Loucy (cell line): ENCODE measurements at regions not wholly inside any gene's neighbourhood (a gene's known extent, or its start where the extent isn't known, plus 50 kb on each side); places are given as distances from the start of the nearest gene placed in this dataset.

ENCODE experiments used
- EZH2phosphoT487 ChIP-seq: fragments of 200-600 bp; IDR thresholded peaks from 2 replicates; pipeline ENCODE4 v1.6.1; 2018; ENCODE audit warnings: antibody characterized with exemption, mild to moderate bottlenecking, moderate library complexity, borderline replicate concordance
- TF ChIP-seq, protein P1 (sequence below): fragments of 200-600 bp; sonication (generic); conservative IDR thresholded peaks from 2 replicates; pipeline ENCODE4 v1.5.1; 2014; ENCODE audit warnings: mild to moderate bottlenecking, antibody characterized with exemption, low read length

DNA sequence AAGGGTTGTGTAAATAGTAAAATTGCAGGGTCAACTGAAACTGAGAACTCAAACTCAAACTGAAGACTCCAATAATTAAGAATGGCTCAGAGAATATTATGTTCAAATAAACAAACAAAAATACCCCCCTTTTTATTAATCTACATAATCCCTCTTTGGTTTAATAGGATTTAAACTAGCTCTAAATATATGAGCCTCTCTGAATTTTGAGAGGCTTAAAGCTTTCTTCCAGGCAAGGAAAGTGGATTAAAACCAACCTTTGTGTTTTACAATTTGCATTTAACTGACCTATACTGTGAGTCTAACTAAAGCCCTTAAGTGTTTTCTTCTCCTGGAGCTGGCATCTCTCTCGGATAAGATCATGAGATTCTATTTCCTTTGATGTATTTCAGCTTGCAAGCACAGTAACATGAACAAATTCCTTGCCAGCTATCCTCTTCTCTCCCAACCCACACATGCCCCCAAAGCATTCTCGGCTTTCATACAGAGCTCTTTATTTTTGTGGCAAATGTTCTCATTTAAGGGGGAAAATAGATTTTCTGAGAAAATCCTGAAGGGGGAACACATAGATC, 1310.8 kb upstream of the AGA start:
- TF ChIP-seq, protein P1, sequence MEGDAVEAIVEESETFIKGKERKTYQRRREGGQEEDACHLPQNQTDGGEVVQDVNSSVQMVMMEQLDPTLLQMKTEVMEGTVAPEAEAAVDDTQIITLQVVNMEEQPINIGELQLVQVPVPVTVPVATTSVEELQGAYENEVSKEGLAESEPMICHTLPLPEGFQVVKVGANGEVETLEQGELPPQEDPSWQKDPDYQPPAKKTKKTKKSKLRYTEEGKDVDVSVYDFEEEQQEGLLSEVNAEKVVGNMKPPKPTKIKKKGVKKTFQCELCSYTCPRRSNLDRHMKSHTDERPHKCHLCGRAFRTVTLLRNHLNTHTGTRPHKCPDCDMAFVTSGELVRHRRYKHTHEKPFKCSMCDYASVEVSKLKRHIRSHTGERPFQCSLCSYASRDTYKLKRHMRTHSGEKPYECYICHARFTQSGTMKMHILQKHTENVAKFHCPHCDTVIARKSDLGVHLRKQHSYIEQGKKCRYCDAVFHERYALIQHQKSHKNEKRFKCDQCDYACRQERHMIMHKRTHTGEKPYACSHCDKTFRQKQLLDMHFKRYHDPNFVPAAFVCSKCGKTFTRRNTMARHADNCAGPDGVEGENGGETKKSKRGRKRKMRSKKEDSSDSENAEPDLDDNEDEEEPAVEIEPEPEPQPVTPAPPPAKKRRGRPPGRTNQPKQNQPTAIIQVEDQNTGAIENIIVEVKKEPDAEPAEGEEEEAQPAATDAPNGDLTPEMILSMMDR = no peak
- TF ChIP-seq EZH2phosphoT487 = no peak
